GDM1 (cell line): ENCODE measurements at regions not wholly inside any gene's neighbourhood (a gene's known extent, or its start where the extent isn't known, plus 50 kb on each side); places are given as distances from the start of the nearest gene placed in this dataset.

Experiments
- DNase-seq: peaks from one replicate; lab custom pipeline; 2025; lab: John Stamatoyannopoulos, UW

- DNase-seq = no peak
Measured at GRCh38 chr7:31398815-31399214, 58.3 kb upstream of the NEUROD6 start.

DNA sequence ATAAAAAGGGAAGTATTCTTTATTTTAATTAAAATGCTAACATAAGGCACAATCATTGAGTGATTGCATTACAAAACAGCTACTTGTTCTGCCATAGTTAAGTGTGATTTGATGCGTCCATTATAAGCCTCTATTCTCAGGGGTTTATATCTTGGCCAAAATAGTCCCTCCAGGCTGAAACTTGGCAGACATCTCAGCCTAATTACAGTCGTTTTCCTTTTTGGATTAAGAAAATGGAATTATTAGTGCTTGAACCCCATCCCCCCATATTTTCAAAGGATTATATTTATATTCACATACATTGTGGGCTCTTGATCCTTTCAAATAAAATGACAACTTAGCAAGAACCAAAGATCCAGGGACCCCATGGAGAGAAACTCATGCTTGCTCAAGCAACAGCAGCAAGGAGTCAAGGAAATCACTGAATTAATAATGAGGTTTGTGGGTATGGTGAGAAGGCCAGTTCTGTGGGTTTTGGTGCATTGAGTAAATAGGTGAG is 66.7 kb upstream of the NEUROD6 start:
- DNase-seq = no peak

DNA sequence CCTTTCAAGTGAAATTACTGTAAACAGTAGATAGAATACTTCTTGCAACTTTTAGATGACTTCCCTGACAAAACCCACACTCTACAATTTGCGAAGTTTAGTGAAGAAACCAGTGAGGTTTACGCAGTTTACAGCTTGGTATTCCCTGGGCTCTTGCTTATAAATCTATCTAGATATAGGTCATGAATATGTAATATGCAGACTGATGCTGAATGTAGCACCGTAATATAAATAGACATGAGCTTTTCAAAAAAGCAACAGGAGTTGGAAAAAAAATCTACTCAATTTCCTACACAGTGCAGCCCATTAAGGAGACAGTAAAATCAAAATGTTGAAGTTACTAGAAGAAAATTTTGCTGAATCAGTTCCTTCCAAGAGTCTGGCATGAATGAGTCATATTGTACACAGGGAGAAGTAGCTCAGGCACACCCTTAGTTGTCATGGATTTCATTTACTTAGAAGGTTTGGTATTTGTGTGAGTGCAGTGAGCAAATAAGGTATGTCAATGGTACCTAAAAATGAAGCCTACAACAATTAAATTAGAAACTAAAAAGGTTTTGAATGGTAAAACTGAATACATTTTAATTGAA is 67.7 kb upstream of the NEUROD6 start:
- DNase-seq = peak; percentile 4

GRCh38 chr7:31410265-31410664 is 69.7 kb upstream of the NEUROD6 start:
- DNase-seq = no peak

GRCh38 chr7:31411416-31411815 is 70.9 kb upstream of the NEUROD6 start:
- no peak for DNase-seq

- no peak for DNase-seq
Measured at GRCh38 chr7:31413766-31414165, 73.2 kb upstream of the NEUROD6 start.

DNA sequence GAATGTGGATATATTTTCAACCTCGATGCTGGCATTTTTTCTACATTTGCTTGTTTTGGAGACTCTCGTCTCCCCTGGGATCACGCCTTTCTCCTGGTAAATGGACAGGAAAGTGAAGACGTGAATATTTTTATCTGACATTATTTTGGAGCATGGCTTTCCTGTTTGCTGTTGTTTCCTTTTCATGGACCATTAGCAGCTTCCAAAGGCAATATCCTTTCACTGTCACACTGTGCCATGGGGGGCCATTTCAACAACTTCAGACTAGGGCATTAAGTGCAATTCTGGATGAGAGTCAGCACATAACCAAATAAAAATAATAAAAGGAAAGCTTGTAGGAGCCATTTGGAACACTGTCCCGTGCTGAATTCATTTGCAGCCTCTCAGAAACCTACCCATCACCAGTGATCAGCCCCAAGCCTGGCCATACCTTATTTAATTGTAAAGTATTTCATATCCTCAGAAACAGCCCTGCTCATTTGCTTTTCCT is 75.9 kb upstream of the NEUROD6 start:
- DNase-seq = no peak

DNA sequence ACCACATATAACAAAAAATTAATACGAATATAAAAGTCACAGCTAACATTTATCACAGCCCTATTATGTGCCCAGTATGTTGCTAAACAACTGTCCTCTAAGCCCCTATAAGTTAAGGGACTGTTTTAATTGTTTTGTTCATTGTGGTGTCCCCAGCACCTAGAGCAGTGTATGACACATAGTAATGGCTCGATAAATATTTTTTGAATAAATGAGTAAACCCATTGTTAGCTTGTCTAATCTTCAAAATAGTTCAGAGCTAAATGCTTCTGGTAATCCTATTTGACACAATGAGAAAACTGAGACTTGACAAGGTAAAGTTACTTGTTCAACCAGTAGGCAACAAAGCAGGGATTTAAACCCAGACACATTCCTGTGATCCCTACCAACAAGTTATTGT is 78.4 kb upstream of the NEUROD6 start:
- DNase-seq = no peak

GRCh38 chr7:31419505-31420055 is 79.1 kb upstream of the NEUROD6 start:
- no peak for DNase-seq

GRCh38 chr7:31420948-31421347 is 80.4 kb upstream of the NEUROD6 start:
- no peak for DNase-seq

DNA sequence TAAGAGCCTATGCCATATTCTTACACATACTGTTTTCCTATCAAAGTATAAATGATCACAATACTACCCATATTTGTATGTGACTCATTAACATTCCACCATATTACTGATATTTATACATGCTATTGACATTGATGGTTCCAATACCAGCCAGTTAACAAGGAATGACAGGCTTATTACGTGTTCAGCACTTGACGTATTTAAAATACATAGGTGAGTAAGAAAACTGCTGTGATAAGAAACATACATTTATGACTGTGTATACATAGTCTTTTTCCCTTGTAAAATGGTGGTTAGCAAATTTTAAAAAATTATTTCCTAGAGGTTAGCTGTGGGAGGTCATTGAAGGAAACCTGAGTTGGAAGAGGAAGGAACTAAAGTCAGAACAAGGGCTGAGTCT is 81.1 kb upstream of the NEUROD6 start:
- no peak for DNase-seq

DNA sequence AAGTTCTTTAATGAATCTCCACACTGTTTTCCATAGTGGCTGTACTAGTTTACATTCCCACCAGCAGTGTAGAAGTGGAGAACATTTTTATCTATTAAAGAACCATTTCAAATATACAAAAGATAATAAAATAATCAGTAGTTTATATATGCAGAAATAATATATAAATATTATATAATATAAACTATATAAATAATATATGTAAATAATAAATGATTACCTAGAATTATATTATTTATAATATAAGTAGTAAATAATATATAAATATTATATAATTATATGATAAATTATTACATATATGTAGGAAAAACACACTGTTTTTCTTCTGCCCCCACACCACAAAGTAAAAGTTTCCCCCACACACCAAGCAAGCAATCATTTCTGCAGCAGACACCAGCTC is 83.5 kb upstream of the NEUROD6 start:
- no peak for DNase-seq

- DNase-seq = no peak
Measured at GRCh38 chr7:31432176-31432575, 81.7 kb upstream of the ITPRID1 start.

- no peak for DNase-seq
Measured at GRCh38 chr7:31432836-31433340, 81.0 kb upstream of the ITPRID1 start.

- no peak for DNase-seq
Measured at GRCh38 chr7:31437250-31437865, 76.5 kb upstream of the ITPRID1 start.

- DNase-seq = no peak
Measured at GRCh38 chr7:31439165-31439564, 74.7 kb upstream of the ITPRID1 start.

- no peak for DNase-seq
Measured at GRCh38 chr7:31440511-31440910, 73.4 kb upstream of the ITPRID1 start.

DNA sequence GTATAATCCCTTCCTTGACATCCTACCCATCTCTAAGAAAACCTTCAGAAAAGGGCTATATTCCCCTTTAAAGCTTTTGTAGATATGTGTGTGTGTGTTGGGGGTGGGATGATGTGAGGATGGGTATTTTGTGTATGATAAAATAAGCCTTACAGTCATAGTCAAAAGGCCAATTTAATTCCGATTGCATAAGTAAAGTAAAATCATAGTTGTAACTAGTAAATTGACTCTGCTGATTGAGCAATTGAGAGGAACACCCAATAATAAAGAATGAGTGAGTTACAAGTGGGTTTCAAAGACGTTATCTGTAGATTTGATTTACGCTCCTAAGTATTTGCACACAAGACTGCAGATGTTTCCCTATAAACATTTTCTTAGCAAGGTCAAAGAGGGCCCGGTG is 71.3 kb upstream of the ITPRID1 start:
- DNase-seq = no peak

DNA sequence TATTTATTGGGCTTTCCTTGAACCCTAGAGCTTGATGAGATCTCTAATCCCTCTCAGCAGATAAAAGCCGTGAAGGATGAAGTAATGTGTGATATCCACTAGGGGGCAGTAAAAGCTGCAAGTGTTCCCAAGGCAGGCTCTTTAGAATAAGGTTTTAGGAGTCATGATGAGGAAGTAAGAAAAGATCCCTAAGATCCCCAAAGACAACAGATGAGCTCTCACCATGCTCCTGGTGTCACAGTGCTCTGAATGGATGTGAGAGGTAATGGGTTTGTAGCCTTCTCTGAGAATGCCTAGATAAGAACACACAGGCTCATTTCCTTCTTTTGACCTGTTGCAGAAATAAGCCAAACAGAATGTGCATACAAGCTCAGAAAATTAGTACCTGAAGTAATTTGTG is 70.4 kb upstream of the ITPRID1 start:
- DNase-seq = no peak

DNA sequence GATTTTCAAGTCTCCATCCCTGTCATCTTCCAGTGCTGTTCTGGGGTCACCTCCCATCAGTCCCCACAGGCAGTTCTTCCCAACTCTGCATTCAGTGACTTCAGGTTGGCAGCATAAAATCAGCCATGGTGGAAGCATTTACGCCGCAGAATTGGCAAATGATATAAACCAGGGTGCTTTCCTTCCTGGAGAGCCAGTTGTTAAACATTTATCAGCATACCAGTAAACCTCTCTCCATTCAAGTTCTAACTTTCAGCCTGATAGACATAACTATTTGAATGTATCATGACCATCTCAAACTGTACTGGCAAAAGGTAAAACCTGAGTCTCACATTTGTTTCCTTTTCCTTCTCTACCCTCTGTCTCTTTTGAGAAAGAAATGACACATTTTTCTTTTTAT is 69.7 kb upstream of the ITPRID1 start:
- no peak for DNase-seq

DNA sequence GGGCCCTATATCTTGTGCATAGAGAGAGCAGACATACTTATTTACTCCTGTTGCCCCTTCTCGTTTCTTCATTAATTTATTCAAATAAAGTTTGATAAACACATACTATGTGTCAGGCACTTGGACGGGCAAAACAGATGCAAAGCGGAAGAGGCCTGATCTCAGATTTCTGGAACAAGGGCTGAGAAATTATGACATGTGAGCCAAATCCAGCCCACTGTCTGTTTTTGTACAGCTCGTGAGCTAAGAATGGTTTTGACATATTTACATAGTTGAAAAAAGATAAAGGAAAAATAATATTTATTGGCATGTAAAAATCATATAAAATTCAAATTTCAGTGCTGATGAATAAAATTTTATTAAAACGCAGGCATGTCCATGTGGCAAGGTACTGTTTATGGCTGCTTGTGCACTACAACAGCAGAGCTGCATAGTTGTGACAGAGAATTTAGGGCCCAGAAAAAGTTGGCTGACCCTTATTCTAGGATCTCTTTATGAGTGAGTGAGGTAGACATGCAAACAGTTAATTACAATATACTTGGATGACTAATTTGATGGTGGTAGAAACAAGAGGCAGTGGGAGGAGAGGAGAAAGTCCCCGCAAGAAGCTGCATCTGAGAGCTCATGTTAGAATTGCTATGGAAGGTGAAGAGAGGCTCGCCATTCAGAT is 68.1 kb upstream of the ITPRID1 start:
- no peak for DNase-seq

DNA sequence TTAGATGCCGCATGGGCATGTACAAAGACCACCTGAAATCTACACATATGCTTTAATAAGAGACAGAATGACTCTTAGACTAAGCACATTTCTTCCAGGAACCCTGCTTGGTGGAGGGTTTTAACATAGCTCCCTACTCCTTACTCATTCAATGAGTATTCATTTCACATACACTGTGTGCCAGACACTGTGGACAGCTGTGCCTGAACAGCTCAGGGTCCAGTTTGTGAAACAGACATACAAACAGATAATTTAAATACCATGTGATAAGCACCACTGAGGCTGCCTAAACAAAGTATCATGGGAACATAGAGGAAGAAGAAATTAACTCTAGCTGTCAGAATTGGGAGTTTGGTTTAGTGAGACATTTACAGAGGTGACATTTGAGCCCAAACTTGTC is 65.2 kb upstream of the ITPRID1 start:
- DNase-seq = no peak

DNA sequence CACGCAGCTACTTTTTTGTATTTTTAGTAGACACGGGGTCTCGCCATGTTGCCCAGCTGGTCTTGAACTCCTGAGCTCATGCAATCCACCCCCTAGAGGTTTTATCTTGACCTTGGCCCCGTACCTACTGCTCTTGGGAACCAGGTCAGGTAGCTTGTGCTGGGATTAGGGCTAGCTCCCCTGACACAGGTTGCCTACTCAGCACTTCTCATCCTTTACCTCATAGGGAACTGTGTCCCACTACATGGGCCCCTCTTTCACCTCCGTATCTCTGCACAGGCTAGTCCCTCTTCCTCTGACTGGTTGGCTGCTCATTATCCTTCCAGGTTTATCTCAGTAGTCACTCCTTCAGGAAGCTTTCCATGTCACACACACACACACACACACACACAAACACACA is 58.0 kb upstream of the ITPRID1 start:
- no peak for DNase-seq
